Calu3 (cell line): ENCODE measurements at regions not wholly inside any gene's neighbourhood (a gene's known extent, or its start where the extent isn't known, plus 50 kb on each side); places are given as distances from the start of the nearest gene placed in this dataset.

Source experiments
- BruUV-seq: library from RNA; stranded (reverse); fragments of 400-500 nt; replicated peaks from 2 replicates; lab custom pipeline; 2021; lab: Mats Ljungman, UMichigan
- CTCF ChIA-PET: fragments of 300-600 bp; sonication (Branson Sonifier 250); formaldehyde crosslinking; loops from one replicate; lab custom pipeline; 2022; ENCODE audit warnings: antibody characterized with exemption; lab: Charles Lee
- DNase-seq: peaks from one replicate; pipeline ENCODE4 v3.0.0; 2022
- H3K27ac Mint-ChIP-seq: one replicate; pipeline ENCODE4 v1.8.0; 2022; ENCODE audit warnings: mixed read lengths; ENCODE audit not compliant: unreplicated experiment
- H3K27me3 Mint-ChIP-seq: one replicate; pipeline ENCODE4 v1.8.0; 2022; ENCODE audit warnings: mixed read lengths; ENCODE audit not compliant: unreplicated experiment
- H3K36me3 Mint-ChIP-seq: one replicate; pipeline ENCODE4 v1.8.0; 2022; ENCODE audit warnings: mild to moderate bottlenecking, moderate library complexity, mixed read lengths; ENCODE audit not compliant: insufficient read depth, unreplicated experiment
- H3K4me1 Mint-ChIP-seq: one replicate; pipeline ENCODE4 v1.8.0; 2022; ENCODE audit warnings: mild to moderate bottlenecking, low read depth, mixed read lengths; ENCODE audit not compliant: unreplicated experiment
- H3K4me3 Mint-ChIP-seq: one replicate; pipeline ENCODE4 v1.8.0; 2022; ENCODE audit warnings: mild to moderate bottlenecking, low read depth, moderate library complexity, mixed read lengths; ENCODE audit not compliant: unreplicated experiment
- H3K9me3 Mint-ChIP-seq: one replicate; pipeline ENCODE4 v1.8.0; 2022; ENCODE audit warnings: low read depth, mixed read lengths; ENCODE audit not compliant: unreplicated experiment
- intact Hi-C: fragments of 100-400 bp; cut with micrococcal nuclease; formaldehyde crosslinking; loops from one replicate; pipeline ENCODE4 v1.10.0; 2022; ENCODE audit not compliant: unreplicated experiment
- TF ChIP-seq, protein P1 (sequence below): fragments of 200-600 bp; IDR thresholded peaks from one replicate; pipeline ENCODE4 v1.8.0; 2022; ENCODE audit warnings: antibody characterized with exemption; ENCODE audit not compliant: unreplicated experiment

- no peak for DNase-seq
- H3K4me1 Mint-ChIP-seq = no peaks in the 10 kb centered on the region
- CTCF ChIA-PET = no interaction called here
- TF ChIP-seq, protein P1, sequence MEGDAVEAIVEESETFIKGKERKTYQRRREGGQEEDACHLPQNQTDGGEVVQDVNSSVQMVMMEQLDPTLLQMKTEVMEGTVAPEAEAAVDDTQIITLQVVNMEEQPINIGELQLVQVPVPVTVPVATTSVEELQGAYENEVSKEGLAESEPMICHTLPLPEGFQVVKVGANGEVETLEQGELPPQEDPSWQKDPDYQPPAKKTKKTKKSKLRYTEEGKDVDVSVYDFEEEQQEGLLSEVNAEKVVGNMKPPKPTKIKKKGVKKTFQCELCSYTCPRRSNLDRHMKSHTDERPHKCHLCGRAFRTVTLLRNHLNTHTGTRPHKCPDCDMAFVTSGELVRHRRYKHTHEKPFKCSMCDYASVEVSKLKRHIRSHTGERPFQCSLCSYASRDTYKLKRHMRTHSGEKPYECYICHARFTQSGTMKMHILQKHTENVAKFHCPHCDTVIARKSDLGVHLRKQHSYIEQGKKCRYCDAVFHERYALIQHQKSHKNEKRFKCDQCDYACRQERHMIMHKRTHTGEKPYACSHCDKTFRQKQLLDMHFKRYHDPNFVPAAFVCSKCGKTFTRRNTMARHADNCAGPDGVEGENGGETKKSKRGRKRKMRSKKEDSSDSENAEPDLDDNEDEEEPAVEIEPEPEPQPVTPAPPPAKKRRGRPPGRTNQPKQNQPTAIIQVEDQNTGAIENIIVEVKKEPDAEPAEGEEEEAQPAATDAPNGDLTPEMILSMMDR = no peak
- no peaks in the 10 kb centered on the region for H3K9me3 Mint-ChIP-seq
- intact Hi-C loops = no loop called here
- no peak overlapping the region for H3K4me3 Mint-ChIP-seq
- no peak overlapping the region for H3K27ac Mint-ChIP-seq
- no TSS peak for BruUV-seq
- no peaks in the 10 kb centered on the region for H3K36me3 Mint-ChIP-seq
- no peaks in the 10 kb centered on the region for H3K27me3 Mint-ChIP-seq
These were observed 216.1 kb downstream of the BMP4 start for GRCh38 chr14:53740570-53740969.

DNA sequence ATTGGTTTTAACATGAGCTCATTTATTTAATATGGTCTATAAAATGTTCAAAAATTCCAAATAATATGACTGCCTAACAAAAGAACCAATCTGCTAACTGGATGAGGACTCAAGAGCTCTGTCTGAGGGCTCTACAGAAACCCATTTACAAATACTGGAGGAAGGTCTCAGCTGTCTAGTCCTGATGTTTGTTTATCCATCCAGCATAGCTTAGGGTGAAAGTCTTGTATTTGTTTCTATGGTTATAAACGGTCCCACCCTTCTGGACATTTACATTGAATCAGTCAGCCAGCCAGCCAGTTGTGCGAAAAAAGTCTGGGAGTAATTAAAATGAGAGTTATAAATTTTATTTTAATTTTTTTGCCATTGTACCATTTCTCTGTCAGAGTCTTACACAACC, 220.7 kb downstream of the BMP4 start:
- TF ChIP-seq, protein P1 = no peak
- Mint-ChIP-seq H3K9me3 (no peaks in the 10 kb centered on the region), H3K4me3 (no peak overlapping the region), H3K4me1 (no peaks in the 10 kb centered on the region), H3K36me3 (no peaks in the 10 kb centered on the region), H3K27ac (no peak overlapping the region), H3K27me3 (no peaks in the 10 kb centered on the region)
- CTCF ChIA-PET = interaction anchor here (0.9 kb wide), 1 partner anchor 9 kb away, joined by 3 read pairs; no protein-coding TSS in a partner anchor
- DNase-seq = no peak
- intact Hi-C loops = no loop called here
- no TSS peak for BruUV-seq

DNA sequence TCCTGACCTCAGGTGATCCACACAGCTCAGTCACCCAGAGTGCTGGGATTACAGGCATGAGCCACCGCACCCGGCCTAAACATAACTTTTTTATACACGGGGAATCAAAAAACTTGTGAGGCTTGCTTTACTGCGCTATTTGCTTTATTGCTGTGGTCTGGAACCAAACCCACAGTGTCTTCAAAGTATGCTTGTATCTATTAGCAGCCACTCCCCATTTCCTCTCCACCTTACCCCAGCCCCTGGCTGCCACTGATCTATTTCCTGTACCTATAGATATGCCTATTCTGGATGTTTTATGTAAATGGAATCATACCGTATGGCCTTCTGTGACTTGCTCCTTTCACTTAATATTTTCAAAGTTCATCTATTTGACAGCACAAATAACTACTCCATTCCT, 233.4 kb downstream of the BMP4 start:
- BruUV-seq = no TSS peak
- Mint-ChIP-seq H3K27ac (no peak overlapping the region), H3K36me3 (peaks cover 5% of the 10 kb centered on the region), H3K4me3 (no peak overlapping the region), H3K27me3 (no peaks in the 10 kb centered on the region), H3K9me3 (no peaks in the 10 kb centered on the region), H3K4me1 (no peaks in the 10 kb centered on the region)
- TF ChIP-seq, protein P1 = no peak
- intact Hi-C loops = no loop called here
- CTCF ChIA-PET = no interaction called here
- DNase-seq = no peak

DNA sequence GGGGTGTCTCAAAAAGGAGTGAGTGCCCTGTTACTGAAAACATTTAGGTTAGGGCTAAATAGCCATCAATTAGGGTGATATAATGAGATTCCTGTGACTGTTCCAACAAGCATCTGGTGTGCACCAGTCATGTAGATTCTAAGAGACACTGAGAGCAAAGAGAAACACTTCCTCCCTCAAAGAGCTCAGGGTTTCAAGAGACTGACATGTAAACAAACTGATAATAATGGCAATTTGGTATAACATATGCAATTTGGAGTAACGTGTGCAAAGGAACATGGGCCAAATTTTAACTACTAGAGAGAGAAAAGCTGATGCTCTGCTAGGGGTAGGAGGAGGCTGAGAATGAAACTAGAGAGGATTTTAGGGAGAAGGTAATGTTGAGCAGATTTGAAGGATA, 237.1 kb downstream of the BMP4 start:
- no peaks in the 10 kb centered on the region for H3K36me3 Mint-ChIP-seq
- H3K9me3 Mint-ChIP-seq = no peaks in the 10 kb centered on the region
- H3K4me1 Mint-ChIP-seq = peaks cover 14% of the 10 kb centered on the region
- intact Hi-C loops = no loop called here
- no peak overlapping the region for H3K4me3 Mint-ChIP-seq
- TF ChIP-seq, protein P1 = no peak
- no peaks in the 10 kb centered on the region for H3K27me3 Mint-ChIP-seq
- CTCF ChIA-PET = no interaction called here
- no peak overlapping the region for H3K27ac Mint-ChIP-seq
- no peak for DNase-seq
- BruUV-seq = no TSS peak
